RWPE2 (cell line): ENCODE measurements at regions not wholly inside any gene's neighbourhood (a gene's known extent, or its start where the extent isn't known, plus 50 kb on each side); places are given as distances from the start of the nearest gene placed in this dataset.

Source experiments
- ATAC-seq: fragments of 200-7000 bp; cut with Tn5 transposase; 3 replicates; pipeline ENCODE4 v1.9.1; 2021; ENCODE audit warnings: low read depth
- DNase-seq: peaks from one replicate; pipeline ENCODE4 v3.0.0-alpha.2; 2020; ENCODE audit warnings: low spot score
- H3K27ac ChIP-seq: fragments of 450-650 bp; 2 replicates; pipeline ENCODE4 v1.5.1; 2017; ENCODE audit warnings: mild to moderate bottlenecking; ENCODE audit not compliant: poor library complexity, severe bottlenecking
- H3K27me3 ChIP-seq: fragments of 250-450 bp; sonication (Bioruptor Pico); 2 replicates; pipeline ENCODE4 v1.5.1; 2021; ENCODE audit warnings: mild to moderate bottlenecking, moderate library complexity; ENCODE audit not compliant: insufficient read depth, poor library complexity, severe bottlenecking
- H3K36me3 ChIP-seq: fragments of 250-450 bp; sonication (Bioruptor Pico); 2 replicates; pipeline ENCODE4 v1.5.1; 2020; ENCODE audit warnings: low read depth, mild to moderate bottlenecking, moderate library complexity
- H3K4me1 ChIP-seq: fragments of 250-450 bp; sonication (Bioruptor Pico); 2 replicates; pipeline ENCODE4 v1.5.1; 2021; ENCODE audit warnings: mild to moderate bottlenecking, moderate library complexity; ENCODE audit not compliant: insufficient read depth, poor library complexity, severe bottlenecking
- H3K4me3 ChIP-seq: fragments of 250-450 bp; sonication (Bioruptor Pico); 2 replicates; pipeline ENCODE4 v1.5.1; 2021; ENCODE audit warnings: mild to moderate bottlenecking, moderate library complexity; ENCODE audit not compliant: severe bottlenecking
- H3K9me3 ChIP-seq: fragments of 250-450 bp; sonication (Bioruptor Pico); 2 replicates; pipeline ENCODE4 v1.5.1; 2021; ENCODE audit warnings: mild to moderate bottlenecking, moderate library complexity; ENCODE audit not compliant: severe bottlenecking
- CTCF ChIP-seq: fragments of 450-650 bp; IDR thresholded peaks from one replicate; pipeline ENCODE4 v1.5.1; 2017; ENCODE audit warnings: mild to moderate bottlenecking, moderate library complexity; ENCODE audit not compliant: poor library complexity, severe bottlenecking

GRCh38 chr3:27544372-27544865, 60.2 kb upstream of the SLC4A7 start:
- ATAC-seq (peak; percentile 82), DNase-seq (no peak)
- peaks cover 18% of the 10 kb centered on the region for H3K4me1 ChIP-seq
- no peak for TF ChIP-seq CTCF
- H3K9me3 ChIP-seq, result no peaks in the 10 kb centered on the region
- H3K4me3 ChIP-seq, result no peak overlapping the region
- H3K27me3 ChIP-seq, result no peaks in the 10 kb centered on the region
- H3K36me3 ChIP-seq, result no peaks in the 10 kb centered on the region
- peak overlapping the region; percentile 78 for H3K27ac ChIP-seq

- ATAC-seq (no peak), DNase-seq (no peak)
- Histone ChIP-seq H3K27ac (no peak overlapping the region), H3K9me3 (no peaks in the 10 kb centered on the region), H3K4me3 (no peak overlapping the region), H3K4me1 (peaks cover 18% of the 10 kb centered on the region), H3K36me3 (no peaks in the 10 kb centered on the region), H3K27me3 (no peaks in the 10 kb centered on the region)
- TF ChIP-seq CTCF, result no peak
Measured at GRCh38 chr3:27542476-27542875, 58.3 kb upstream of the SLC4A7 start.

- H3K36me3 ChIP-seq, result no peaks in the 10 kb centered on the region
- no peak overlapping the region for H3K4me3 ChIP-seq
- no peaks in the 10 kb centered on the region for H3K27me3 ChIP-seq
- H3K27ac ChIP-seq, result no peak overlapping the region
- TF ChIP-seq CTCF, result no peak
- no peaks in the 10 kb centered on the region for H3K9me3 ChIP-seq
- ATAC-seq (no peak), DNase-seq (no peak)
- peaks cover 28% of the 10 kb centered on the region for H3K4me1 ChIP-seq
Measured at GRCh38 chr3:27540231-27540630, 56.0 kb upstream of the SLC4A7 start.

GRCh38 chr3:27536491-27536890, 52.3 kb upstream of the SLC4A7 start:
- peaks cover 38% of the 10 kb centered on the region for H3K4me1 ChIP-seq
- H3K27ac ChIP-seq, result peak overlapping the region; percentile 100
- H3K36me3 ChIP-seq, result no peaks in the 10 kb centered on the region
- H3K9me3 ChIP-seq, result no peaks in the 10 kb centered on the region
- H3K27me3 ChIP-seq, result no peaks in the 10 kb centered on the region
- ATAC-seq (no peak), DNase-seq (no peak)
- H3K4me3 ChIP-seq, result no peak overlapping the region
- TF ChIP-seq CTCF, result no peak

- H3K4me1 ChIP-seq, result peaks cover 38% of the 10 kb centered on the region
- no peak for TF ChIP-seq CTCF
- peak; percentile 32 for ATAC-seq
- no peak for DNase-seq
- H3K4me3 ChIP-seq, result no peak overlapping the region
- peak overlapping the region; percentile 100 for H3K27ac ChIP-seq
- no peaks in the 10 kb centered on the region for H3K27me3 ChIP-seq
- H3K36me3 ChIP-seq, result no peaks in the 10 kb centered on the region
- no peaks in the 10 kb centered on the region for H3K9me3 ChIP-seq
Measured at GRCh38 chr3:27535809-27536392, 51.7 kb upstream of the SLC4A7 start.
